HG03354 (cell line): ENCODE measurements at regions not wholly inside any gene's neighbourhood (a gene's known extent, or its start where the extent isn't known, plus 50 kb on each side); places are given as distances from the start of the nearest gene placed in this dataset.
A peak's percentile ranks its signal among the peaks of the same experiment; 100 is the strongest.

Source experiments
- ATAC-seq: cut with Tn5 transposase; IDR thresholded peaks from one replicate; pipeline ENCODE4 v1.9.1; 2021; ENCODE audit warnings: mild to moderate bottlenecking; ENCODE audit not compliant: unreplicated experiment, poor library complexity, severe bottlenecking

- no peak for ATAC-seq
Observed at GRCh38 chrX:69031181-69031580, 134.1 kb downstream of the PJA1 start.

DNA sequence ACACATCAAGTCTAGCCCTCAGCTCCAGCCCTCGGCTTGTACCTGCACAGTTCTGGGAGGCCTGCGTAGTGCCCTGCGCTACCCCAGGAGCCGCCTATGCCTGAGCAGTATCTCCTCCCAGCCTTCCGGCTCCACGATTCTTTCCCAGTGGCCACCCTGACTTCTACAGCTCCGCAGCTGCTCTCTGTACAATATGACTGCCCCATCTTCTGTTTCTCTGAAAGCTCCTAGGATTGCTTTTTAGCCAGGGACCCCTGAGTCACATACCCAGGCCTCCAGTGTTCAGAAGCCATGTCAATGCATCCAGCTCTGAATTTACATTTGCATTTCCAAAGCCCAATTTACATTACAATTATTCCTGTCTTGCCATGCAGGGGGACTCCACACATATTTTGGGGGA, 135.5 kb downstream of the PJA1 start:
- no peak for ATAC-seq

DNA sequence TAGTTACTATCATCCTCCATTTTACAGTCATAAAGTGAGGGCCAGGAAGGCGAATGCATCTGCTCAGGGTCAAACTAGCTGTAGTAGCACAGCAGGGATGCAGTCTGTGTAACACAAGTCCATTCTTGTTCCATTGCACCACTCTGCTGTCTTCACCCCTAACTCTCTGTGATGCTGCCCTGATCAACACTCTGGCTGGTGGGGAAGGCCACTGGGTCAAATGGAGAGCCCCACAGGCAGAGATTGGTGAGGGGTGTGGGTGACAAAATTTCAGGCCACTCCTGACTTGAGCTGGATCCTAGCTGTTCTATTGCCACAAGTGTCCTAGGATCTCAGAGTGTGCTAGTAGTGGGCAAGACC, 136.5 kb downstream of the PJA1 start:
- no peak for ATAC-seq

DNA sequence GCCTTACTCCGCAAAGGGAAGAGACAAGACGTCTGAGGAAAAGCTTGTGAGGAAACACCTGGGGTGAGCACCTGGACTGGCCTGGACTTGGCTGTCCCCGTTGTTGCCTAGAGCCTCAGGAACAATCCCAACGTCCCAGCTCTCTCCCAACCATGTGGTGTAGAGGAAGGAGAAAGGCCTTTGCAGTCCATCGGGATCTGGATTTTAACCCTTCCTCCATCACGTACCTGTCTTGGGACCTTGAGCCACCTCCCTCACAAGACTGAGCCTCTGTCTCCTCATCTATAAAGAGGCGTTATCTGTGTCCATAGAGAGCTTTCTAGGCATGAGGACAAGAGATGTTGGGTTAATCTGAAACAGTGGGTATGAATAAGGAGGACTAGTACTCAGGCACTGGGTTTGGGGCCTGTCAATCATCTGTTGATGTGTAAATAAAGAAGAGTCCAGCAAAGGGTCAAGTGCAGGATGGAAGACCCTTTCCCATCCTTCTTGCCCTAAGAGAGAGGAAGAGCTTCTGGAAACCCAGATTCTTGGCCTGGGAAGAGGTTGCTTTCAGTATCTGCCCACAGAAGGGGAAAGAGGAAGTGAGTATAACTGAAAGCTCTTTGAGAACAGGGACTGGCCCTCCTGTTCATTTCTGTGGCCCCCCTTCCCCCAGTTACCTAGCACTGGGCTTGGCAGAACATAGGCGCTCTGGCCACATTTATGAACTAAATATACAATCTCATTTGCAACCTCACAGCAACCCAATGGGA, 137.1 kb downstream of the PJA1 start:
- ATAC-seq: peak; percentile 95

DNA sequence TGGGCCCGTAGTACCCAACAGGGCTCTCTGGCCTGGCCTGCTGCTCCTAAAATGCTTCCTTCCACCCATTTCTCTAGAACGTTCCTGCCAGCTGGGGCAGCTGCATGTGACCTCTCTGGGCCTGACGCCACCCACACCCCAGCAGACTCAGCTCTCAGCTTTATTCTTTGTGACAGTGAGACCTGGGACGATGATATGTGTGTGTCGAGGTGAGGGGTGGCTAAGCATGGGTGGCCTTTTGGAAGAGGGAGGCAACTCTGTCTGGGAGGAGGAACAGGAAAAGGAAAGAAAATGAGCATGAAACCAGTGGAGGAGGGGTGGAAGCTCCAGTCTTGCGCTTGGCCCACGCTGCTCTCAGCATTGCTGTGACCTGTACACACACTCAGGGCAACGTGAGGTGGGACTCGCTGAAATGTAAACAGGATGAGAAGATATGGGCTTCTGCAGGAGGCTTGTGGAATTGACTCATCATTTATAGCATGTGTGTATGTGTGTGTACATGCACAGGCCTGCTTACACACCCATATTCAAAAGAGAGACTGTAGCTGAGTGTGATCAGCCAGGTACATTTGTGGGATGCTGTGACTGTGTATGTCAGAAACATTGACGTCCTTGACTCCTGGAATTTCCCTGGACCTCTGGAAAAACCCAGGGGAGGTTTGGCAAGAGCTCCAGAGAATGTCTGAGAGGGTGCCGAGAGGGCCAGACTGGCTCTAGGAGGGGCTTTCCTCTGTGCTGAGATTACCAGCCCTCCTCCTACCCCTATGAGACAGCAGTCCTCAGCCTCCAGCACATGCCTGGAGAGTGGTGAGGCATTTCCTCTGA, 137.9 kb downstream of the PJA1 start:
- no peak for ATAC-seq

GRCh38 chrX:69025802-69026301, 139.4 kb downstream of the PJA1 start:
- no peak for ATAC-seq

DNA sequence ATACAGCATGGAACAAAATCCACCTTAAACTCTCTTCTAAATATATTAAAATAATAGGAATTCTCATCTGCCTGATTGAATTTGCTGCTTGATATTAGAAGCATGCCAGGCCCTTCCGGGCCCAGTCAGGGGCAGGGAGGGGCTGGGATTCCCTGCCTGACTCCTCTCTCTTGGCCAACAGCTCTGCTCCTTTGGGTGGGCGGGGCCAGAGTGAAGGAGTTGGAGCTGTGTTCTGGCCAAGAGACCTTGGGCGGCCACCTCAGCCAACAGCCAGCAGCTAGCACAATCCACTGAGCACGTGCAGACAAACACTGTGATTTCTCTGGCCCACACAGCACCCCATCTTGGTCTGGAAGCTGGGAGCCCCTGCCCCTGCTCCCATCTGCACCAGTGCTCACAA, 140.3 kb downstream of the PJA1 start:
- no peak for ATAC-seq

DNA sequence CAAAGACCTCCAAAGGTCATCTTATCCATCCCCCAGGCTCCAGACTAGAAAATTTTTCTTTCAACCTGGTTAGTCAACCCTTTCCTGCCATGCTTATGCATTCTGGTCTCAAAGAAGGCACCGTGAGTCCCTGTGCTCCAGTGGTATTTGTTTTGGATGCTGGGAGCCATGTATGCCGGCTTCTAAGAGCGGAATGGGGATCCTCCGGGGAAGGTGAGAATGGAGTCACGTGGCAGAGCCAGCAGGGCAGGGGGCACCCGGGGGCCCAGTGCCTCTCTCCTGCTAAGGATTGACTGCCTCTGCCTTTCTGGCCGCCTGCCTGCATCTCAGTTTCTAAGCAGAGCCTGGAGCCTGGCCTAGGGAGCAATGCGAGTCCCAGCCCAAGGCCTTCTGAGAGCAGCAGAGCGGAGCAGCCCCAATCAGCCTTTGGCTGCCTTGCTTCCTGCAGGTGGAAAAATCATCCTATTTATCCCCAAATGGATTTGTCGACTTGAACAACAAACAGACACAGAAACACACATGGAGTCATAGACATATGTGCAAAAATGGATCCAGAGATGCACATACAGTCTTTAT, 141.0 kb downstream of the PJA1 start:
- ATAC-seq: no peak

- no peak for ATAC-seq
Observed at GRCh38 chrX:69022430-69022829, 142.8 kb downstream of the PJA1 start.

GRCh38 chrX:69021141-69021960, 143.9 kb downstream of the PJA1 start:
- ATAC-seq: no peak

DNA sequence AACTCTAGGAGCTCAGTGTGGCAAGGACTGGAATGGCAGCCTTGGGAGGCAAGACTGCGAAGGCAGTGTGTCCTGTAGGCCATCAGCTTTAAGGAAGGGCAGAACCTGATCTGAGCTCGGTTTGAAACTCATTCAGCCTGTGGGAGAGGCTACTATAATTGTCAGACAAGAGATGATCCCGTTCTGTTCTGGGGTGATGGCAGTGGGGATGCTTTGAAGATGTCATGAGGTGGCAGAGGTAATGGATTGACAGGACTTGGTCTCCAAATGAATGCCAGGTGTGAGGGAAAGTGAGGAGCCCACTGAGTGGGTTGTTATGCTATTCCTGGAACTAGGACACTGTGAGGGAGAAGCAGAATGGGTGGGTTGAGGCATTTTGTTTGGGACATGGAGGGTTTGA, 144.9 kb downstream of the PJA1 start:
- ATAC-seq: no peak

DNA sequence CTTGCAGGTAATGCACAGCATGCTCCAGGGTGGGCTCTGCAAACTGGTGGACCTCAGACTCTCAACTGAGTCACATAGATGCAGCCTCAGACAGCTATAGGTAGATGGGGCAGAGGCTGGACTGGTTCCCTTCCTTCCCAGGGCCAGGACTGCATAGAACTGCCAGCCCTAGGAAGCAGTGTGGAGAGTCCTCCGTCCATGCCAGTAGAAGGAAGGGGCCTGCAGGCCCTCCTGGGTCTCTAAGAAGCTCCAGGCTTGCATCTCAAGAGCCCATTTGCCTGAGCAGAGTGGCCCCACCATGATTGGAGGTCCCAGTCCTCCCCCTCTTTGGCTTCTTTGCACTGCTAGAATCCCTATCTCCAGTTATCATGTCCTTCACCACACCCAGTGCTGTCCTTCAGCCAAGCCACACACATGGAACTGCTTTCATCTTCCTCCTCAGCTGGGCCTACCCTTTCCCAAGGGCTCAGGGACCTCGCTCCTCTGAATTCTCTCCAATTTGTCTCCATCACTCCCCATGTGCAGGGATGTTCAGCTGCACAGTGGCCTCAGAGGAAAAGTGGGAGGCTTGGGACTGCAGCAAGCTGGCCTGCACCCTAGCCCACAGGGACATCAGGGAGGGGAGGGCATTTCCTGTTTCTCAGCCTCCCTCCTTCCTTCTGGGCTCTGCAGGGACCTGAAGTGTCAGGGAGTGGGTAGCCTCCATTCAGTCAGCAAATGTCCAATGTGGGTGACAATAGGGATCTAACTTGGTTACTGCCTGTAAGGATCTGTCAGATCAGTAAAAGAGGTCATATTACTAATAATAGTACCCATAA, 146.0 kb downstream of the PJA1 start:
- ATAC-seq: no peak

- no peak for ATAC-seq
Observed at GRCh38 chrX:69018416-69019072, 146.7 kb downstream of the PJA1 start.

DNA sequence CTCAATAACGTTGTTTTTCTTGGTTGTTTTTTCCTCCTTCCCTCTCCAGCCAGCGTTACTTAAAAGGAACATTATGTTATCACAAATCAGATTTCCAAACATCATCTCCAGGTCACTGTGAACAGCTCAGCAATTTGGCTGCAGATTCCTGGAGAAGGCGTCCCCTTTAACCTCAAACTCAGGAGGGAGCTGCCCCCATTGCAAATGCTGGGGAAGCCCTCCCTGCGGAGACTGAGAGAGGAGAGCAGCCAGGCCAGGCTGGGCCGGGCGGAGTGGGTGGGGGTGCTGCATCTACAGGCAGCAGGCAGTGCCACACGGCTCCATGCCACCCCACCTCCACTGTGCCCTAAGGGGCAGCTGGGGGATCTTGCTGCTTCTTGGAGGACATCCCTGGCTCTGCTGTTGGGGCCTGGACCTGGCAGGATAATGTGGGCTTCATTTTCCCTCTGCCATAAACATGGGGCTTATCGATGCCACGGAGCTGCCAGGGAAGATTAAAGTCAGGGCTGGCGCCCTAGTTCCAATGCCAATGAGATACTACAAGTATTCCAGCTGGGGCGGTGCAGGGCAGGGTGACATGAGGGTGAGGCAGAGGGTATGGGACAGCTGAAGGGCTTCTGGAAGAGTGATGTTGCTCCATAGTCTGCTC, 148.8 kb downstream of the PJA1 start:
- ATAC-seq: no peak

GRCh38 chrX:69015564-69016292, 149.5 kb downstream of the PJA1 start:
- ATAC-seq: no peak

GRCh38 chrX:69015156-69015555, 150.1 kb downstream of the PJA1 start:
- ATAC-seq: no peak

DNA sequence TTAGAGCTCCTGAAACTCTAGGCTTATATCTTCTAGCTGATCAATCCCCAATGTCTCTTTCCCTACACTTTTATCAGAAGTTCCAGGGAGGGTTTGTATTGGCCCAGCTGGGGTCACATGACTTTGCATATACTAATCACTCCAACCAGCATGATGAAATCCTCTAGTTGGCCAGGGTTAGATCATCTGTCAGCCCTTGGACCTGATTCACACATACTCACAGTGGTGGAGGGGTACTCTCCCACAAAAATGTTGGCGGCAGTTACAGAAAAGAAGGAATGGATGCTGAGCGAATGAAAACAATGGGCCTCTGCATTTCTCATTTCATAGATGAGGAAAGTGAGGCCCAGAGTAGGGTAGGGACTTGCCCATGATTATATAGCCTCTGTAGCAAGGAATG, 151.1 kb downstream of the PJA1 start:
- ATAC-seq: no peak

GRCh38 chrX:69010339-69010738, 154.9 kb downstream of the PJA1 start:
- ATAC-seq: no peak
